GM21423 (cell line): ENCODE measurements at regions not wholly inside any gene's neighbourhood (a gene's known extent, or its start where the extent isn't known, plus 50 kb on each side); places are given as distances from the start of the nearest gene placed in this dataset.

Source experiments
- ATAC-seq: cut with Tn5 transposase; IDR thresholded peaks from one replicate; pipeline ENCODE4 v1.9.1; 2021; ENCODE audit warnings: mild to moderate bottlenecking, moderate library complexity; ENCODE audit not compliant: unreplicated experiment

- no peak for ATAC-seq
These were observed 358.9 kb downstream of the DEPDC1B start for GRCh38 chr5:60340965-60341471.

DNA sequence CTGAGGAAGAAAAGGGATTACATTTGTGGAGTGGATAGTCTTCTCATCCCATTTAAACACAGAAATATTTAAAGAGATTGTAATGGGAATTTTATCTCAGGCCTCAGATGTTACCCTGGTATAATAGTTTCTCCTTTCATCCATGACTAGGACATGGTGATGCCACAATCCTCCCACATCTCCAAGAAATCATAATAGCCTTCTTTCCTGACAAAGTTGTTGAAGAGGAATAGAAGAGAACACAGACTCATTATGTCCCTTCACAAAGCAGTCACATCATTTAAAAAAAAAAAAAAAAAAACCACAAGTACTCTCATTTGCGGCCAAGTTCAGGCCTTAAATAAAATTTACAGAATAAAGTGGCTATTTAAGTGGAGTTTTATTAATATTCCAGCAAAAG, 359.6 kb downstream of the DEPDC1B start:
- no peak for ATAC-seq

DNA sequence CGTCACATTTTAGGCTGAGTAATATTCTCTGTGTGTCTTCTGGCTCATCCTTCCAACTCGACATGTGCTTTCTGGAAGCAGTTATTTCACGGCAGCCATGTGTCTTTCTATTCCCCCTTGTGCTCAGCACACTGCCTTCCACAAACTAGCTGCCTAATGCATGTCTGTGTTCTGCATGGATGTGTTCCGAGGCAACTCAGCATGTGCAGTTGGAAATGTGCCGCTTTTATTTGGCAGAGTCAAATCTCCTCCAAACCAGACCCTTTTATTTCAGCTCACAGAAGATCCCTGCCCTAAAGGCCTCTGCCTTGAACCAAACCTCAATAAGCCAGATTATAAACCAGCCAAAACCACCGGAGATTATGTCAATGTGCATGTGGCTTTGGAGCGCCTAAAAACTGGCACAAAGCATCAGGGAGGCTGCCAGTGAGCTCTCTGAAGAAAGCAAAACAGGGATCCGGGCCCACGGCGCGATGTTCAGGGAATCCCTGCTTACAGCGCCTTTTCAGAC, 360.2 kb downstream of the DEPDC1B start:
- no peak for ATAC-seq

GRCh38 chr5:60338846-60339245, 361.1 kb downstream of the DEPDC1B start:
- no peak for ATAC-seq

DNA sequence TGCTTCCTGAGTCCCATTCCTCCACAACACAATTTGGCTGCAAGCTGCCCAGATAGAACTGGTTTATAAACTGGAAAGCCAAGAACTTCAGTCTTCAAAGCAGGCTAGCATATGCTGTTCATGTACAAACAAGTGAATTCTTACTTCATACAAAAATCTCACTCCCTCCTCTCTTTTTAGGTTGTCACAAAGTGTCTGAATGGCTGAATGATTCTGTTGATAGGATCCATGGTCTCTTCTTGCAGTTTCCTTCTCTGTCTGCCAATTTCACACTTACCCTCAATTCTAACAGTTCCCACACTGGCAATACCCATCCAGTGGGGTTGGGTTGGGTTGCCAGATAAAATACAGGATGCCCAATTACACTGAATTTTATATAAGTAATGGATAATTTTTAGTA, 363.5 kb downstream of the DEPDC1B start:
- no peak for ATAC-seq

- no peak for ATAC-seq
These were observed 364.1 kb downstream of the DEPDC1B start for GRCh38 chr5:60335913-60336312.

DNA sequence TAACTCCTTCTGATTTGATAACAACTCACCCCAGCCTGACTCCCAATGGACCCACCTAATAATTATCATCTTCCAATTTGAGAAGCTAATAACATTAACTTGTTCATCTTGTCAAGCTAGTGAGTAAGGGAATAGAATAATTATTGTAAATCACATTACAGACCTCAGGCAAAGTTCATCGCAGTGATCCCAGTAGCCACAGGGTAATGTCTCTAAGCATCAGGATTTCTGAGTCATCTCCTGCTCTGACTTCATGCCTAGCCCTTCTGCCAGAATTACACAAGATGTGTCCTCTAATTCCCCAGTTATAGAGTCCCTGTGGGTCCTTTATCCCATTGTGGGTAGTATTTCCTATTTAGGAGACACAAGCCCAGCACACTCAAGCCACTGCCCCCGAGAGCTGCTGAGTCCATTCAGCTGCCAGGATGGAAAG, 365.7 kb downstream of the DEPDC1B start:
- no peak for ATAC-seq

- no peak for ATAC-seq
These were observed 366.9 kb downstream of the DEPDC1B start for GRCh38 chr5:60333005-60333571.

GRCh38 chr5:60332244-60333004, 367.5 kb downstream of the DEPDC1B start:
- ATAC-seq: no peak

DNA sequence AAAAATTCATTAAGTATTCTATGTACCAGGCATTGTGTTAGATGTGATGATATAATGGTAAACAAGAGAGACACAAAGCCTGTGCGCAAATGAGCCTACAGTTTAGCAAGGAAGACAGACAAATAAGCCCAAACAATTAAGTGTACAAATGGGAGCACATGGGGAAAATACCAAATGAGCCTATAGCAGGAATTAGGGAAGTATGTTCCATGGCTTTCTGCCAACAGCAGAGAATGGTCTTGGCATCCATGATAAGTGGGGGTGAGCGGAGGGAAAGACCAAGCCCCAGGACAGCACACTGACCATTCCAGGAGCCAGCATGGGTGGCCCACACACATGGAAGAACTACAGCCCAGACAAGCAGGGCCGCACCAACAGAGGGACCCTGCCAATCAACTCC, 369.7 kb downstream of the DEPDC1B start:
- ATAC-seq: no peak

GRCh38 chr5:60325870-60326269, 374.1 kb downstream of the DEPDC1B start:
- no peak for ATAC-seq

GRCh38 chr5:60323596-60323995, 376.4 kb downstream of the DEPDC1B start:
- no peak for ATAC-seq

GRCh38 chr5:60312098-60312497, 387.9 kb downstream of the DEPDC1B start:
- no peak for ATAC-seq

DNA sequence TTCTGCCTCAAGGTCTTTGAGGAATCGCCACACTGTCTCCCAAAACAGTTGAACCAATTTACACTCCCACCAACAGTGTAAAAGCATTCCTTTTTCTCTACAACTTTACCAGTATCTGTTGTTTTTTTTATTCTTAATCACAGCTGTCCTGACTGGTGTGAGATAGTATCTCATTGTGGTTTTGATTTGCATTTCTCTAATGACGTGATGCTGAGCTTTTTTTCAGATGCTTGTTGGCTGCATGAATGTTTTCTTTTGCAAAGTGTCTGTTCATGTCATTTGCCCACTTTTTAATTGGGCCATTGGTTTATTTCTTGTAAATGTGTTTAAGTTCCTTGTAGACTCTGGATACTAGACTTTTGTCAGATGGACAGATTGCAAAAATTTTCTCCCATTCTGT, 400.0 kb downstream of the DEPDC1B start:
- no peak for ATAC-seq

DNA sequence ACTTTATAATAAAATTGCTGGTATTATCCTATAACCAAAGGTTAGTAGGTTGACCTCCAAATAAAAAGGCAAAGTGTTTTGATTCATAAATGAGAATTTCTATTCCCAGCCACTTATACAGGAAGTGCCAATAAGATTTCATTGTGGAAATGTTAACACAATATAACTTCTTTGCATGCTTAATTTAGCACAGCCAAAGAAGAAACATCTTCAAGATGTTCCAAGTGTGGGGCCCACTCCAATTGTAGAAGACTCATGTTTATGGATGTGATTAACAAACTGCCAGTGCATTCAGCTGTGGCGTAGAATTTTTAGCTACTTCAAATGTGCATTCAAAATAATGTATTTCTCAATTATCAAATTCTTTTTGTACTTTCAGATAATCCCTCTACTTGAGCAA, 402.3 kb downstream of the DEPDC1B start:
- ATAC-seq: no peak

- ATAC-seq: no peak
These were observed 401.9 kb upstream of the PDE4D start for GRCh38 chr5:60295423-60295822.

- no peak for ATAC-seq
These were observed 400.0 kb upstream of the PDE4D start for GRCh38 chr5:60293518-60293917.

DNA sequence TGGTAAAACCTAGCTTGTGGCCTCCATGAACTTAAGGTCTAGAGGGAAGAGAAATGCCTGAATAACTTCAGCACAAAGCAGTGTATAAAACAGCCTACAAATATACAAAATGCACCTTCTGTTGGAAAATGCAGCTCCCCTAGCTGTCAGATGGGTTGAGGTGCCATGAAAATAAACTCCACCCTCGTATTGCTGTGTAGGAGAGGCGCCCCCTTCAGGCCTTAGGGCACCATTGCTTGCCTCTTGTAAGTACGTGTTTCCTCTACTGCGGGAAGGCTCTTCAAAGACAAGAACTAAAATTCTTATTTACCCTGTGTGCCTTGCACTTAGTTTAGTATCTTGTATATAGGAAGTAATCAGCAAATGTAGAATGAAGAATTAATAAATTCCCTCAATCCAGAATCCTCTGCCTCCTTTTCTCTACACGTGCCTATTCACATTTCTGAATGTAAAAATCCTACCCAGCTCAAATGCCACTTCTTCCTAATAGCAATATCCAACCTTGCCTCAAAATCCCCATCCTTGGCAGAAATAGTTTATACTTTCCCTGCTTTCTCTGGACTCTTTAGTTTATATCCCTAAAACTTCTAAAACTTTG, 393.7 kb upstream of the PDE4D start:
- ATAC-seq: peak; percentile 90

DNA sequence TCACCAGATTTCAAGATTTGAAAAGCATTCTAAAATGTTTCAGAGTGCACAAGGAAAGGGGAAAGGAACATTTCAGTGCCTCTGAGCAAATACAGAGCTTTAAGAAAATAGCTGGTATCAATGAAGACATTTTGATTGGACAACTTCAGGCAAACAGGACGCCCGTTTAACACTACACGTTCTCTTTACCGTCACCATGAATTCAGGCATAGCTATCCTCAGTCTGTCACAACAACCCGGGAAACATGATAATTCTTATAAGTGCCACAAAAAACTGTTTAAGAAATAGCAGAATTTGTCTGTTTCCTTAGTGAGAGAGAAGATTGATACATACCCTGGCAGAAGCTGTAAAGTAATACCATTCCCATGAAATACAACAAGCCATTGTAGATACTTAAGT, 392.4 kb upstream of the PDE4D start:
- ATAC-seq: no peak

DNA sequence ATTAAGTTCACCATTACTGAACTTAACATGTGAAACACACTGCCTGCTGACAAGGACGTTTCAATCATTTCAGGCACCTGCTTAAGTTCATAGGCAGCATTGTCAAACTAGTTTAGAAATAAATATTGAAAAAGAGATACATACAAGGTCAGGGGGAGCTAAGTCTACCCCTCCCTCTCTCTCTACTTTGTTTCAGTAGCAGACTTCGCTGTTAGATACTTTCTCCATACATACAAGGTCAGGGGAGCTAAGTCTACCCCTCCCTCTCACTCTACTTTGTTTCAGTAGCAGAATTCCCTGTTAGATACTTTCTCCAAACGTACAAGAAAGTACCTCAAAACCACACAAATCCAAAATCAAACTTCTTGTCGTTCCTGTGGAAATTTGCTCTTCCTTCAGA, 387.4 kb upstream of the PDE4D start:
- ATAC-seq: no peak

DNA sequence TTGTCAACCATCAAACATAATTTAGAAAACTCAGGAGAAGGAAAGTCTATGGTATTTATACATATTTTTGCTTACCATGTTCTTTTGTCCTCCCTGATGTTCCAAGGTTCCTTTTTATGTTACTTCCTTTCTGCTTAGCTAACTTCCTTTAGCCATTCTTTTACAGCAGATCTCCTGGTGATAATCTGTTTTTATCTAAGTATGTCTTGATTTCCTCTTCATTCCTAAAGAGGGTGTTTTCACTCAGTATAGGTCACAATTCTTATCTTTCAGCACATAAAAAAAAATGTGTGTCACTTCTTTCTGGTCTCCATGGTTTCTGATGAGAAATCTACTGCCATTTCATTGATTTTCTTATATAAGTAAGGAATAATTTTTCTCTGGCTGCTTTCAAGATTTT, 384.4 kb upstream of the PDE4D start:
- no peak for ATAC-seq

DNA sequence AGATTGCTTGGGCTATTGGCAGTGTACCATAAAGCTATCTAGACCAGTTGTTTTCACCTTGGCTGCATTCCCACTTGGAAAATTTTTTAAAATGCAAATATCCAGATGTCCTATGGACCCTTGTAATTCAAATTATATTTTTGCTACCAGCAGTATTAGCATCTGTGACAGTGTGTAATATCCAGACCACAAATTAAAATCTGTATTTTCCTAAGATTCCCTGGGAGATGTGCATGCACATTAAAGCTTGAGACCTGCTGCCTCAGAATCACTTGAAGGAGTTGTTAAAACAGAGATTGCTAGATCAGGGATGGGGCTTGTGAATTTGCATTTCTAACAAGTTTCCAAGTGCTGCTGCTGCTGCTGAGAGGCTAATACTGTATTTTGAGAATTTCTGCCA, 381.2 kb upstream of the PDE4D start:
- ATAC-seq: no peak
